ENCODE measurements at regions not wholly inside any gene's neighbourhood (a gene's known extent, or its start where the extent isn't known, plus 50 kb on each side); places are given as distances from the start of the nearest gene placed in this dataset.

GRCh38 chr1:4977701-4978100 is 323.3 kb downstream of the AJAP1 start:
- DNase-seq, result no peak

- no peak for DNase-seq
These were observed 322.5 kb downstream of the AJAP1 start for GRCh38 chr1:4976859-4977440.

- no peak for DNase-seq
These were observed 321.4 kb downstream of the AJAP1 start for GRCh38 chr1:4975856-4976255.

GRCh38 chr1:4974981-4975685 is 320.7 kb downstream of the AJAP1 start:
- no peak for DNase-seq

GRCh38 chr1:4973341-4973740 is 318.9 kb downstream of the AJAP1 start:
- DNase-seq, result no peak

- DNase-seq, result no peak
These were observed 318.4 kb downstream of the AJAP1 start for GRCh38 chr1:4972761-4973320.

- DNase-seq, result no peak
These were observed 317.3 kb downstream of the AJAP1 start for GRCh38 chr1:4971666-4972065.

- DNase-seq, result no peak
These were observed 316.1 kb downstream of the AJAP1 start for GRCh38 chr1:4970532-4970931.

GRCh38 chr1:4969556-4970129 is 315.2 kb downstream of the AJAP1 start:
- no peak for DNase-seq

- no peak for DNase-seq
These were observed 311.1 kb downstream of the AJAP1 start for GRCh38 chr1:4965346-4966075.

GRCh38 chr1:4964634-4965345 is 310.4 kb downstream of the AJAP1 start:
- DNase-seq, result no peak

GRCh38 chr1:4963251-4963650 is 308.8 kb downstream of the AJAP1 start:
- no peak for DNase-seq

GRCh38 chr1:4962836-4963235 is 308.4 kb downstream of the AJAP1 start:
- DNase-seq, result no peak

GRCh38 chr1:4961935-4962645 is 307.7 kb downstream of the AJAP1 start:
- no peak for DNase-seq

GRCh38 chr1:4960782-4961475 is 306.5 kb downstream of the AJAP1 start:
- no peak for DNase-seq

GRCh38 chr1:4960336-4960735 is 305.9 kb downstream of the AJAP1 start:
- no peak for DNase-seq

- DNase-seq, result no peak
These were observed 304.8 kb downstream of the AJAP1 start for GRCh38 chr1:4959216-4959615.

GRCh38 chr1:4957027-4957426 is 302.6 kb downstream of the AJAP1 start:
- no peak for DNase-seq

- no peak for DNase-seq
These were observed 300.0 kb downstream of the AJAP1 start for GRCh38 chr1:4954392-4954791.

GRCh38 chr1:4951601-4952000 is 297.2 kb downstream of the AJAP1 start:
- DNase-seq, result no peak

GRCh38 chr1:4946343-4946742 is 291.9 kb downstream of the AJAP1 start:
- no peak for DNase-seq

All from right kidney (tissue), 1 donor.